HG03060 (cell line): ENCODE measurements at regions not wholly inside any gene's neighbourhood (a gene's known extent, or its start where the extent isn't known, plus 50 kb on each side); places are given as distances from the start of the nearest gene placed in this dataset.

Experiments used
- ATAC-seq: cut with Tn5 transposase; IDR thresholded peaks from one replicate; pipeline ENCODE4 v1.9.1; 2021; ENCODE audit warnings: low read depth, moderate number of reproducible peaks; ENCODE audit not compliant: unreplicated experiment

- no peak for ATAC-seq
Observed at GRCh38 chr1:58861506-58861905, 77.7 kb upstream of the JUN start.

GRCh38 chr1:58862728-58863385, 79.0 kb upstream of the JUN start:
- ATAC-seq, result no peak

GRCh38 chr1:58864654-58865053, 80.8 kb upstream of the JUN start:
- ATAC-seq, result no peak

- no peak for ATAC-seq
Observed at GRCh38 chr1:58866578-58866977, 82.7 kb upstream of the JUN start.

- ATAC-seq, result no peak
Observed at GRCh38 chr1:58869638-58870297, 85.9 kb upstream of the JUN start.

GRCh38 chr1:58870298-58870676, 86.4 kb upstream of the JUN start:
- ATAC-seq, result no peak

GRCh38 chr1:58874342-58874741, 90.5 kb upstream of the JUN start:
- ATAC-seq, result no peak

- ATAC-seq, result no peak
Observed at GRCh38 chr1:58874757-58875755, 91.2 kb upstream of the JUN start.

- ATAC-seq, result no peak
Observed at GRCh38 chr1:58879464-58879863, 95.6 kb upstream of the JUN start.

- no peak for ATAC-seq
Observed at GRCh38 chr1:58880592-58880991, 96.7 kb upstream of the JUN start.

GRCh38 chr1:58881471-58881994, 97.7 kb upstream of the JUN start:
- ATAC-seq, result no peak

GRCh38 chr1:58882322-58882948, 98.6 kb upstream of the JUN start:
- no peak for ATAC-seq

GRCh38 chr1:58883037-58883887, 99.4 kb upstream of the JUN start:
- ATAC-seq, result no peak

GRCh38 chr1:58883888-58884482, 100.1 kb upstream of the JUN start:
- ATAC-seq, result no peak

- no peak for ATAC-seq
Observed at GRCh38 chr1:58884706-58885661, 101.1 kb upstream of the JUN start.

GRCh38 chr1:58885998-58886397, 102.2 kb upstream of the JUN start:
- ATAC-seq, result no peak

GRCh38 chr1:58886611-58887010, 102.8 kb upstream of the JUN start:
- no peak for ATAC-seq

GRCh38 chr1:58887059-58887458, 103.2 kb upstream of the JUN start:
- no peak for ATAC-seq
